Heart left ventricle (tissue), 16 donors: ENCODE measurements at regions not wholly inside any gene's neighbourhood (a gene's known extent, or its start where the extent isn't known, plus 50 kb on each side); places are given as distances from the start of the nearest gene placed in this dataset.

Experiments
- ATAC-seq, 4 donors: fragments of 200-7000 bp; cut with Tn5 transposase; one replicate each; pipeline ENCODE4 v1.9.1; 2020 to 2022; ENCODE audit warnings: moderate library complexity in 4 of 4, mild to moderate bottlenecking in 3 of 4, moderate number of reproducible peaks in 1 of 4
- DNase-seq, 5 donors: peaks; one replicate each; pipeline ENCODE4 v3.0.0-alpha.2; 2020
- H3K27ac ChIP-seq, 12 donors: fragments of 200-600 bp; sonication (generic) in 4 of 12; one replicate each; pipeline versions ENCODE4 v1.5.0 to v1.8.0; 2016 to 2022; ENCODE audit warnings: mild to moderate bottlenecking in 2 of 12
- H3K27me3 ChIP-seq, 9 donors: fragments of 200-600 bp; sonication (generic) in 2 of 9; one replicate each; pipeline versions ENCODE4 v1.5.1 to v1.8.0; 2016 to 2022; ENCODE audit warnings: mild to moderate bottlenecking in 3 of 9
- H3K36me3 ChIP-seq, 9 donors: fragments of 200-600 bp; sonication (generic) in 2 of 9; one replicate each; pipeline versions ENCODE4 v1.5.0 to v1.8.0; 2018 to 2022; ENCODE audit warnings: mild to moderate bottlenecking in 2 of 9
- H3K4me1 ChIP-seq, 12 donors: fragments of 200-600 bp; sonication (generic) in 4 of 12; one replicate each; pipeline versions ENCODE4 v1.5.0 to v1.8.0; 2016 to 2022; ENCODE audit warnings: mild to moderate bottlenecking in 3 of 12
- H3K4me3 ChIP-seq, 12 donors: fragments of 200-600 bp; sonication (generic) in 4 of 12; one replicate each; pipeline versions ENCODE4 v1.5.0 to v1.8.0; 2017 to 2022; ENCODE audit warnings: mild to moderate bottlenecking in 9 of 12, moderate library complexity in 4 of 12
- H3K9me3 ChIP-seq, 12 donors: fragments of 200-600 bp; sonication (generic) in 4 of 12; one replicate each; pipeline versions ENCODE4 v1.5.0 to v1.8.0; 2016 to 2022; ENCODE audit warnings: mild to moderate bottlenecking in 1 of 12
- CTCF ChIP-seq, 12 donors: fragments of 200-600 bp; sonication (generic) in 4 of 12; IDR thresholded peaks; one replicate each; pipeline versions ENCODE4 v1.5.0 to v1.8.0; 2018 to 2022; ENCODE audit warnings: antibody characterized with exemption in 12 of 12, mild to moderate bottlenecking in 5 of 12
- POLR2A ChIP-seq, 2 donors: fragments of 450-650 bp; IDR thresholded peaks; one replicate each; pipeline ENCODE4 v1.6.1; 2017; ENCODE audit warnings: antibody characterized with exemption in 2 of 2, mild to moderate bottlenecking in 2 of 2, moderate library complexity in 2 of 2
- WGBS, 4 donors: extraction: QIAGEN DNeasy Blood & Tissue Kit in 2 of 4; methylation state at CpG; one replicate each; pipeline versions ENCODE4 v1.1.5 to v1.1.7; 2013 to 2018; 5-methylcytosine and 5-hydroxymethylcytosine counted together
- intact Hi-C, 10 donors: fragments of 100-400 bp; cut with DNase I; formaldehyde crosslinking; loops; one replicate each; pipeline versions ENCODE4 v1.11.1 to v1.14.2; 2022
- donor health status: ischemic (EF 13 %, LVEDD 7.1; RV severe dilation, severe dysfunction).
- donor health status: healthy with polysubstance abuse.
- donor health status: DM: no; HTN: yes; CAD: no.
- donor health status: DM: no; HTN: no; CAD: no.
- donor health status: ischemic (EF 25% LVEDD 6.9; RV normal size, moderate dysfunction).
- donor health status: ischemic (EF 25% LVEDD 5.7; RV mildly dilated, moderate dysfunction).
- donor health status: healthy.
- donor health status: DM: yes; HTN: yes; CAD: no.
- donor health status: ischemic (EF 35%, LVEDD 5.7; RV mildly dilated, moderate dysfunction).
- donor health status: nonischemic (EF 11% LVEDD 7.7; RV severe dilation, severe dysfunction).
- donor health status: DM: yes; HTN: yes; CAD: no.
- donor health status: PGD.
- donor health status: ischemic (EF 29% LVEDD 5.4; RV normal size, mild dysfunction).
- donor health status: nonischemic (EF 23%, LVEDD 6.1; RV moderate dilation, normal function).

- Histone ChIP-seq H3K27me3 (no peaks in the 10 kb centered on the region), H3K27ac (no peak overlapping the region), H3K36me3 (no peaks in the 10 kb centered on the region), H3K9me3 (no peaks in the 10 kb centered on the region), H3K4me3 (no peak overlapping the region), H3K4me1 (no peaks in the 10 kb centered on the region)
- intact Hi-C loops: no loop called here
- 76 to 81% (median 78%) methylated on average over 6 of the region's 6 CpGs for WGBS, 4 donors
- ATAC-seq (no peak), DNase-seq (no peak)
- TF ChIP-seq CTCF (IDR thresholded peaks at IDR 0.05) (no peak), POLR2A (IDR thresholded peaks at IDR 0.05) (no peak)
Measured at GRCh38 chr12:30110958-30111586, 327.3 kb upstream of the TMTC1 start.

- 88 to 96% (median 92%) methylated on average over 7 to 22 of the region's 22 CpGs for WGBS, 4 donors
- ATAC-seq (no peak), DNase-seq (peak in 1 of 5 donors; percentile 25)
- no peaks in the 10 kb centered on the region for H3K9me3 ChIP-seq
- no peaks in the 10 kb centered on the region for H3K4me1 ChIP-seq
- intact Hi-C loops: no loop called here
- TF ChIP-seq POLR2A (IDR thresholded peaks at IDR 0.05): no peak
- no peak for TF ChIP-seq CTCF (IDR thresholded peaks at IDR 0.05)
- no peaks in the 10 kb centered on the region for H3K36me3 ChIP-seq
- H3K27me3 ChIP-seq: no peaks in the 10 kb centered on the region
- no peak overlapping the region for H3K4me3 ChIP-seq
- H3K27ac ChIP-seq: no peak overlapping the region
Measured at GRCh38 chr12:30110498-30110897, 326.8 kb upstream of the TMTC1 start.

GRCh38 chr12:30108666-30109065 lies 324.9 kb upstream of the TMTC1 start:
- ATAC-seq: no peak
- peaks cover 0 to 3% (median 0%) of the 10 kb centered on the region in 12 donors for H3K9me3 ChIP-seq
- H3K4me3 ChIP-seq: no peak overlapping the region
- no peak for DNase-seq
- no peak overlapping the region for H3K27ac ChIP-seq
- intact Hi-C loops: no loop called here
- no peak for TF ChIP-seq CTCF (IDR thresholded peaks at IDR 0.05)
- TF ChIP-seq POLR2A (IDR thresholded peaks at IDR 0.05): no peak
- 92 to 96% (median 94%) methylated on average over 2 of the region's 2 CpGs for WGBS, 4 donors
- no peaks in the 10 kb centered on the region for H3K36me3 ChIP-seq
- H3K4me1 ChIP-seq: no peaks in the 10 kb centered on the region
- no peaks in the 10 kb centered on the region for H3K27me3 ChIP-seq

GRCh38 chr12:30106204-30106965 lies 322.6 kb upstream of the TMTC1 start:
- Histone ChIP-seq H3K4me3 (no peak overlapping the region), H3K4me1 (no peaks in the 10 kb centered on the region), H3K9me3 (peaks cover 0 to 7% (median 0%) of the 10 kb centered on the region in 12 donors), H3K27me3 (no peaks in the 10 kb centered on the region), H3K36me3 (no peaks in the 10 kb centered on the region), H3K27ac (no peak overlapping the region)
- DNase-seq: no peak
- ATAC-seq: no peak
- 41 to 57% (median 49%) methylated on average over 9 of the region's 9 CpGs for WGBS, 4 donors
- intact Hi-C loops: no loop called here
- TF ChIP-seq CTCF (IDR thresholded peaks at IDR 0.05) (no peak), POLR2A (IDR thresholded peaks at IDR 0.05) (no peak)
